ENCODE measurements at regions not wholly inside any gene's neighbourhood (a gene's known extent, or its start where the extent isn't known, plus 50 kb on each side); places are given as distances from the start of the nearest gene placed in this dataset.

DNA sequence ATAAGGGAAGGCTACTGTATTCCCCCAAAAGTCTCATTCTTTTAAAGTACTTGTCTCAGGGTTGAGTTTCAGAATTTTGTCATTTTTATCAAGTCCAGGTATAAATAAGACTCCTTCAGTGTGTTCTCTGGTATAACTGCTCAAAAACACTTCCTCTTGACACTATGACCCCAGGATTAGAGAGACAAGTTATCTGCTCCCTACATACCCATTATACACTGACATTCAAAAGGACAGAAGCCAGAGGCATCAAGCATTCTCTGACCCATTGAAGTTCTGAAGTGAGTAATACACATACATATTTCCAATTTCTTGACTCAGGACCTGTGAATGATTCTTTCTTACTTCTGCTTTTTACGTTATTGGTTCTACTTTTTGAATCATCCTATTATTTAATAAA lies 447.8 kb upstream of the CNTN5 start:
- TF ChIP-seq, protein P1, sequence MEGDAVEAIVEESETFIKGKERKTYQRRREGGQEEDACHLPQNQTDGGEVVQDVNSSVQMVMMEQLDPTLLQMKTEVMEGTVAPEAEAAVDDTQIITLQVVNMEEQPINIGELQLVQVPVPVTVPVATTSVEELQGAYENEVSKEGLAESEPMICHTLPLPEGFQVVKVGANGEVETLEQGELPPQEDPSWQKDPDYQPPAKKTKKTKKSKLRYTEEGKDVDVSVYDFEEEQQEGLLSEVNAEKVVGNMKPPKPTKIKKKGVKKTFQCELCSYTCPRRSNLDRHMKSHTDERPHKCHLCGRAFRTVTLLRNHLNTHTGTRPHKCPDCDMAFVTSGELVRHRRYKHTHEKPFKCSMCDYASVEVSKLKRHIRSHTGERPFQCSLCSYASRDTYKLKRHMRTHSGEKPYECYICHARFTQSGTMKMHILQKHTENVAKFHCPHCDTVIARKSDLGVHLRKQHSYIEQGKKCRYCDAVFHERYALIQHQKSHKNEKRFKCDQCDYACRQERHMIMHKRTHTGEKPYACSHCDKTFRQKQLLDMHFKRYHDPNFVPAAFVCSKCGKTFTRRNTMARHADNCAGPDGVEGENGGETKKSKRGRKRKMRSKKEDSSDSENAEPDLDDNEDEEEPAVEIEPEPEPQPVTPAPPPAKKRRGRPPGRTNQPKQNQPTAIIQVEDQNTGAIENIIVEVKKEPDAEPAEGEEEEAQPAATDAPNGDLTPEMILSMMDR (IDR thresholded peaks at IDR 0.05; ENCODE audit: low read depth, low read length, poor library complexity, severe bottlenecking) = no peak
- TF ChIP-seq EZH2phosphoT487 (IDR thresholded peaks at IDR 0.05; ENCODE audit: borderline replicate concordance, low read length) = no peak
